H1 (cell line): ENCODE measurements at regions not wholly inside any gene's neighbourhood (a gene's known extent, or its start where the extent isn't known, plus 50 kb on each side); places are given as distances from the start of the nearest gene placed in this dataset.

Experiments
- CBX8 ChIP-seq: fragments of 300-800, 300-1000 bp; sonication (generic); IDR thresholded peaks from 2 replicates; pipeline ENCODE4 v1.7.1; 2016; ENCODE audit warnings: low read depth, low read length, borderline replicate concordance
- CTCF ChIP-seq, 3 experiments: IDR thresholded peaks; 1 replicate in 2 of 3; 2 replicates in 1 of 3; pipeline versions ENCODE4 v1.5.1 to v1.6.1; 2011; ENCODE audit warnings: low read length in 3 of 3, mild to moderate bottlenecking in 3 of 3, inconsistent platforms in 2 of 3, low read depth in 1 of 3, moderate library complexity in 1 of 3; ENCODE audit not compliant: insufficient read depth in 1 of 3; ENCODE audit errors: control extremely low read depth in 1 of 3
- EP300 ChIP-seq, 2 experiments: IDR thresholded peaks; 1 replicate in 1 of 2; 2 replicates in 1 of 2; pipeline ENCODE4 v1.6.1; 2011 to 2012; ENCODE audit warnings: low read depth in 2 of 2, low read length in 2 of 2, mild to moderate bottlenecking in 2 of 2, borderline replicate concordance in 1 of 2, inconsistent platforms in 1 of 2, moderate library complexity in 1 of 2
- EZH2 ChIP-seq: fragments of 200-600 bp; sonication (generic); IDR thresholded peaks from 2 replicates; pipeline ENCODE4 v1.7.1; 2012; ENCODE audit warnings: low read depth, mild to moderate bottlenecking, moderate library complexity, low read length, inconsistent platforms; ENCODE audit not compliant: severe bottlenecking
- HDAC2 ChIP-seq, 2 experiments: fragments of 300-600 bp in 1 of 2; sonication (generic) in 1 of 2; IDR thresholded peaks; 2 replicates each; pipeline ENCODE4 v1.6.1; 2011 to 2012; ENCODE audit warnings: low read depth in 2 of 2, low read length in 2 of 2, mild to moderate bottlenecking in 2 of 2, moderate library complexity in 2 of 2, borderline replicate concordance in 1 of 2, inconsistent platforms in 1 of 2
- JUND ChIP-seq: IDR thresholded peaks from 2 replicates; pipeline ENCODE4 v1.6.1; 2011; ENCODE audit warnings: mild to moderate bottlenecking, improper control_type of control experiment, low read length
- MAFK ChIP-seq: IDR thresholded peaks from 2 replicates; pipeline ENCODE4 v1.6.1; 2012; ENCODE audit warnings: low read depth, mild to moderate bottlenecking, improper control_type of control experiment, low read length
- POLR2A ChIP-seq, 2 experiments: IDR thresholded peaks; 1 replicate in 1 of 2; 2 replicates in 1 of 2; pipeline ENCODE4 v1.6.1; 2011; ENCODE audit warnings: low read depth in 2 of 2, low read length in 2 of 2, mild to moderate bottlenecking in 2 of 2; ENCODE audit errors: control extremely low read depth in 1 of 2
- POLR2AphosphoS5 ChIP-seq: IDR thresholded peaks from 2 replicates; pipeline ENCODE4 v1.6.1; 2011; ENCODE audit warnings: low read depth, low read length
- TAF1 ChIP-seq: IDR thresholded peaks from 2 replicates; pipeline ENCODE4 v1.6.1; 2011; ENCODE audit warnings: mild to moderate bottlenecking, low read depth, low read length
- ZNF274 ChIP-seq: IDR thresholded peaks from 2 replicates; pipeline ENCODE4 v1.7.0; 2012; ENCODE audit warnings: low read length, borderline replicate concordance; ENCODE audit errors: extremely low read depth

DNA sequence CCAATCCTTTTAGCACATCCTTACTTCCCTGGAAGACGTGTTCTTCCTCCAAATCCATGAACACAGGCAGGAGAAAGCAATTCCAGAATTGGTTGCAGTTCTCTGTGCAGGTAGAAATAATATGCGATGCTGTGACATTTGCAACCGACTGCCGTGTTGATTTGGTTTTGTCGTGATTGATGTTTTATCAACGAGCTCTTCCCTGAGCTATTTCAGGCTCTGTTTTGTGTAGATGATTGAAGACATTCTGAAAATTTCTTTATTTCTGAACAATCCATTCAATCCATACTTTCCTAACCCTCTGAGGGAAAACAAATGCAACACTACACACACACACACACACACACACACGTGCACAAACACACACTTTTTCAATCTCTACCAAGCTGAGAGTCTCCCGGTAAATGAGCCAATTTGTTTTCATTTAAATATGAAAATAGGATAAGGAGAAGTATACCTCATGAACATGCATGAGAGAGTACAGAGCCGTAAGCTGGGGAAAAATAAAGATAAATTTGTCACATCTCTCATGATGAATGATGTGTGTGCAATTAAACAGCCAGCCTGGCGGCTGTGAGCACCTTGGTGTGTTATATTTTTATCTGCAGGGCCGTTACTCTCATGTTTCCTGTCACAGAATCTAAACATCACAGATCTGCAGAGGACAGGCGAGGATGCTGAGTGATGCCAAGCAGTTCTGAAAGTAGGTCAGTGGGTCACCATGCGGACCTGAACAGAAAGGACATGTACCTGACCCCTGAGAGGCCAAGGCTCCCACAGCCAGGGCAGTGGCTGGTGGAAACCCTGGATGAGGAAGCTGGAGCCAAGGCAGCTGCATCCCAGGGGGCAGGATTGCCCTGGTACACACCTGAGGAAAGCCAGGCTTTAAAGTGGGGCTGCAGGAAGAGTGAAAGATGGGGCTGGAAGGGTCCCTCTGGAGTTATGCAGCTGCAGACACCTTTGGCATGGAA is 64.8 kb downstream of the PDCL3 start:
- TF ChIP-seq HDAC2 (IDR thresholded peaks at IDR 0.05; ENCODE audit: borderline replicate concordance in 1 of 2, low read depth in 2 of 2, low read length in 2 of 2) (no peak), CTCF (IDR thresholded peaks at IDR 0.05; ENCODE audit: control extremely low read depth in 1 of 3, insufficient read depth in 1 of 3, low read depth in 1 of 3, low read length in 3 of 3) (no peak), ZNF274 (no peak), POLR2AphosphoS5 (no peak), EP300 (IDR thresholded peaks at IDR 0.05; ENCODE audit: borderline replicate concordance in 1 of 2, low read depth in 2 of 2, low read length in 2 of 2) (no peak), POLR2A (IDR thresholded peaks at IDR 0.05; ENCODE audit: control extremely low read depth in 1 of 2, low read depth in 2 of 2, low read length in 2 of 2) (no peak), CBX8 (no peak), MAFK (no peak), TAF1 (no peak), JUND (no peak), EZH2 (no peak)
